ENCODE measurements at regions not wholly inside any gene's neighbourhood (a gene's known extent, or its start where the extent isn't known, plus 50 kb on each side); places are given as distances from the start of the nearest gene placed in this dataset.
"Not testable (repeated sequence)": the region's sequence is repeated elsewhere in the genome, so short reads cannot be mapped to it uniquely, and the experiment has no call there.

GRCh38 chr14:104306450-104307040, 168.2 kb downstream of the KIF26A start:
- intact Hi-C loops (cut with micrococcal nuclease; ENCODE audit: unreplicated experiment): no loop called here
- Histone ChIP-seq H3K9me2 (ENCODE audit: insufficient read depth) (no peaks in the 10 kb centered on the region), H3F3A (ENCODE audit: insufficient read depth, low read depth) (no peaks in the 10 kb centered on the region), H3K27me3 (ENCODE audit: insufficient read depth, low read depth) (peaks cover 82% of the 10 kb centered on the region), H2AFZ (no peak overlapping the region), H4K20me1 (ENCODE audit: insufficient read depth) (no peaks in the 10 kb centered on the region), H3K4me3 (no peak overlapping the region), H3K27ac (no peak overlapping the region), H3K4me1 (replicated peaks; ENCODE audit: insufficient read depth) (no peaks in the 10 kb centered on the region), H3K4me2 (no peak overlapping the region), H3K36me3 (ENCODE audit: low read depth) (no peaks in the 10 kb centered on the region), H3K9me3 (ENCODE audit: insufficient read depth, low read depth) (no peaks in the 10 kb centered on the region), H3K79me2 (ENCODE audit: low read depth) (no peaks in the 10 kb centered on the region)
- DNase-seq: no peak
- CTCF ChIA-PET: no interaction called here
- no TSS peak for BruUV-seq (replicated peaks)
- no peak for TF ChIP-seq EZH2 (IDR thresholded peaks at IDR 0.05; ENCODE audit: low read depth)
- TF ChIP-seq, protein P1, sequence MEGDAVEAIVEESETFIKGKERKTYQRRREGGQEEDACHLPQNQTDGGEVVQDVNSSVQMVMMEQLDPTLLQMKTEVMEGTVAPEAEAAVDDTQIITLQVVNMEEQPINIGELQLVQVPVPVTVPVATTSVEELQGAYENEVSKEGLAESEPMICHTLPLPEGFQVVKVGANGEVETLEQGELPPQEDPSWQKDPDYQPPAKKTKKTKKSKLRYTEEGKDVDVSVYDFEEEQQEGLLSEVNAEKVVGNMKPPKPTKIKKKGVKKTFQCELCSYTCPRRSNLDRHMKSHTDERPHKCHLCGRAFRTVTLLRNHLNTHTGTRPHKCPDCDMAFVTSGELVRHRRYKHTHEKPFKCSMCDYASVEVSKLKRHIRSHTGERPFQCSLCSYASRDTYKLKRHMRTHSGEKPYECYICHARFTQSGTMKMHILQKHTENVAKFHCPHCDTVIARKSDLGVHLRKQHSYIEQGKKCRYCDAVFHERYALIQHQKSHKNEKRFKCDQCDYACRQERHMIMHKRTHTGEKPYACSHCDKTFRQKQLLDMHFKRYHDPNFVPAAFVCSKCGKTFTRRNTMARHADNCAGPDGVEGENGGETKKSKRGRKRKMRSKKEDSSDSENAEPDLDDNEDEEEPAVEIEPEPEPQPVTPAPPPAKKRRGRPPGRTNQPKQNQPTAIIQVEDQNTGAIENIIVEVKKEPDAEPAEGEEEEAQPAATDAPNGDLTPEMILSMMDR (conservative IDR thresholded peaks at IDR 0.05): no peak
- POLR2A ChIA-PET (ENCODE audit: unreplicated experiment): no interaction called here

GRCh38 chr14:104307246-104307626, 168.8 kb downstream of the KIF26A start:
- no peaks in the 10 kb centered on the region for H3K36me3 ChIP-seq (ENCODE audit: low read depth)
- TF ChIP-seq, protein P1 (conservative IDR thresholded peaks at IDR 0.05): no peak
- TF ChIP-seq EZH2 (IDR thresholded peaks at IDR 0.05; ENCODE audit: low read depth): no peak
- CTCF ChIA-PET: no interaction called here
- BruUV-seq (replicated peaks): no TSS peak
- no peaks in the 10 kb centered on the region for H4K20me1 ChIP-seq (ENCODE audit: insufficient read depth)
- no peaks in the 10 kb centered on the region for H3K79me2 ChIP-seq (ENCODE audit: low read depth)
- no peaks in the 10 kb centered on the region for H3F3A ChIP-seq (ENCODE audit: insufficient read depth, low read depth)
- H3K27ac ChIP-seq: no peak overlapping the region
- H3K9me3 ChIP-seq (ENCODE audit: insufficient read depth, low read depth): no peaks in the 10 kb centered on the region
- intact Hi-C loops (cut with micrococcal nuclease; ENCODE audit: unreplicated experiment): no loop called here
- no peak overlapping the region for H3K4me2 ChIP-seq
- H3K9me2 ChIP-seq (ENCODE audit: insufficient read depth): no peaks in the 10 kb centered on the region
- peaks cover 81% of the 10 kb centered on the region for H3K27me3 ChIP-seq (ENCODE audit: insufficient read depth, low read depth)
- H2AFZ ChIP-seq: no peak overlapping the region
- no peak overlapping the region for H3K4me3 ChIP-seq
- POLR2A ChIA-PET (ENCODE audit: unreplicated experiment): no interaction called here
- DNase-seq: no peak
- no peaks in the 10 kb centered on the region for H3K4me1 ChIP-seq (replicated peaks; ENCODE audit: insufficient read depth)

DNA sequence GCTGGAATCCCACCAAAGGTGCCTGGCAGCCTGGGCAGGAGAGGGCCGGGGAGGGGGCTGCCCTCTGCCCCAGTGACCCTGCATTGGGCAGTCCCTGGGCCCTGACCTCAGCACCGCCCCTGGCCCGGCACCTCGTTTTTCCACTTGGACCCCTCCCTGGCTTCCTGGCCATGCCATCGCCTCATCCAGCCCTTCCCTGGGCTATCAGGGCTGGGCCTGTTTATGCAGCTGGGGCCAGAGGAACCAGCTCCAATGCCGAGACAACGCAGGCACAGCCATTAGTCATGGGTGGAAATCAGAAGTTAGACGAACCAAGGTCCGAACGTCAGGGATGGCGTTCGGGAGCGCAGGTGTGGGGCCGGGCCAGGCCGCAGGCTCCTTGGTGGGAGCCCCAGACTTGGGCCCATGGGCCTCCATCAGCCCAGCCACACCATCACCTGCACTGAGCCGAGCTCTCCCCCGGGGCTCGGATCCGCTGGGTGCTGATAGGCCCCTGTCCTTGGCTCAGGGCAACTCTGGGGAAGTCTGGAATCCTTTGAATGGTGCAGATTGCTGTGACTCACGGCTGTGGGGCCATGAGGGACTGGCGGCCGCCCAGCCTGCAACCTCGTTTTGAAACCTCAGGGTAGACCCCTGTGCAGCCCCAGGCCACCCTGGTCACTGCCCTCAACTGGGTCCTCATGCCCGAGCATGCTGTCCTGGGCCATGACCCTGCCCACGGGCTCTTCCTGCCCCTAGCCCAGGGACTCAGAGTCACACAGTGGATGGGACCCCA, 169.4 kb downstream of the KIF26A start:
- Histone ChIP-seq H3K4me2 (no peak overlapping the region), H3K9me3 (ENCODE audit: insufficient read depth, low read depth) (no peaks in the 10 kb centered on the region), H3K27me3 (ENCODE audit: insufficient read depth, low read depth) (peaks cover 77% of the 10 kb centered on the region), H3K36me3 (ENCODE audit: low read depth) (no peaks in the 10 kb centered on the region), H3K79me2 (ENCODE audit: low read depth) (no peaks in the 10 kb centered on the region), H4K20me1 (ENCODE audit: insufficient read depth) (no peaks in the 10 kb centered on the region), H3K9me2 (ENCODE audit: insufficient read depth) (no peaks in the 10 kb centered on the region), H3K4me3 (no peak overlapping the region), H3K4me1 (replicated peaks; ENCODE audit: insufficient read depth) (no peaks in the 10 kb centered on the region), H3F3A (ENCODE audit: insufficient read depth, low read depth) (no peaks in the 10 kb centered on the region), H3K27ac (no peak overlapping the region), H2AFZ (no peak overlapping the region)
- intact Hi-C loops (cut with micrococcal nuclease; ENCODE audit: unreplicated experiment): no loop called here
- ChIA-PET CTCF (no interaction called here), POLR2A (ENCODE audit: unreplicated experiment) (no interaction called here)
- no TSS peak for BruUV-seq (replicated peaks)
- no peak for TF ChIP-seq EZH2 (IDR thresholded peaks at IDR 0.05; ENCODE audit: low read depth)
- TF ChIP-seq, protein P1 (conservative IDR thresholded peaks at IDR 0.05): no peak
- no peak for DNase-seq

GRCh38 chr14:104308534-104308933, 170.1 kb downstream of the KIF26A start:
- H2AFZ ChIP-seq: not testable (repeated sequence)

More at GRCh38 chr14:104308534-104308933, 170.1 kb downstream of the KIF26A start:
- H3K36me3 ChIP-seq (ENCODE audit: low read depth); H3K9me3 ChIP-seq (ENCODE audit: insufficient read depth, low read depth); H3K4me2 ChIP-seq; H3K27ac ChIP-seq; H3K4me1 ChIP-seq (replicated peaks; ENCODE audit: insufficient read depth); H3K4me3 ChIP-seq; H3K79me2 ChIP-seq (ENCODE audit: low read depth); BruUV-seq (replicated peaks); POLR2A ChIA-PET (ENCODE audit: unreplicated experiment); DNase-seq; intact Hi-C loops (cut with micrococcal nuclease; ENCODE audit: unreplicated experiment); H3F3A ChIP-seq (ENCODE audit: insufficient read depth, low read depth); H3K9me2 ChIP-seq (ENCODE audit: insufficient read depth); H4K20me1 ChIP-seq (ENCODE audit: insufficient read depth); CTCF ChIA-PET: not testable (repeated sequence)
- H3K27me3 ChIP-seq (ENCODE audit: insufficient read depth, low read depth): peaks cover 77% of the 10 kb centered on the region
